ENCODE measurements at regions not wholly inside any gene's neighbourhood (a gene's known extent, or its start where the extent isn't known, plus 50 kb on each side); places are given as distances from the start of the nearest gene placed in this dataset.

GRCh38 chr7:54701982-54702381 lies 57.0 kb downstream of the SEC61G start:
- Histone ChIP-seq H3K9me3 (peaks cover 0 to 5% of the 10 kb centered on the region in 2 donors), H3K27ac (no peak overlapping the region), H3K4me3 (no peak overlapping the region), H3K27me3 (no peaks in the 10 kb centered on the region), H3K4me1 (no peaks in the 10 kb centered on the region), H3K36me3 (no peaks in the 10 kb centered on the region)
- intact Hi-C loops (cut with DNase I; ENCODE audit: low total_unique reads): no loop called here
- no peak for DNase-seq (ENCODE audit: low spot score in 2 of 2)
- TF ChIP-seq CTCF (IDR thresholded peaks at IDR 0.05) (no peak), POLR2A (IDR thresholded peaks at IDR 0.05) (no peak), POLR2AphosphoS5 (IDR thresholded peaks at IDR 0.05) (no peak)

- Histone ChIP-seq H3K27ac (no peak overlapping the region), H3K4me3 (no peak overlapping the region), H3K27me3 (no peaks in the 10 kb centered on the region), H3K4me1 (no peaks in the 10 kb centered on the region), H3K36me3 (no peaks in the 10 kb centered on the region), H3K9me3 (peaks cover 0 to 5% of the 10 kb centered on the region in 2 donors)
- TF ChIP-seq POLR2AphosphoS5 (IDR thresholded peaks at IDR 0.05) (no peak), POLR2A (IDR thresholded peaks at IDR 0.05) (no peak), CTCF (IDR thresholded peaks at IDR 0.05) (no peak)
- intact Hi-C loops (cut with DNase I; ENCODE audit: low total_unique reads): no loop called here
- DNase-seq (ENCODE audit: low spot score in 2 of 2): no peak
These were observed 59.3 kb downstream of the SEC61G start for GRCh38 chr7:54699715-54700114.

GRCh38 chr7:54697659-54698186 lies 61.3 kb downstream of the SEC61G start:
- no peak for TF ChIP-seq POLR2A (IDR thresholded peaks at IDR 0.05)
- no peak for TF ChIP-seq POLR2AphosphoS5 (IDR thresholded peaks at IDR 0.05)
- TF ChIP-seq CTCF (IDR thresholded peaks at IDR 0.05): no peak

GRCh38 chr7:54690892-54691291 lies 68.1 kb downstream of the SEC61G start:
- no peaks in the 10 kb centered on the region for H3K4me1 ChIP-seq
- no peaks in the 10 kb centered on the region for H3K36me3 ChIP-seq
- intact Hi-C loops (cut with DNase I; ENCODE audit: low total_unique reads): no loop called here
- no peak overlapping the region for H3K4me3 ChIP-seq
- TF ChIP-seq CTCF (IDR thresholded peaks at IDR 0.05): no peak
- TF ChIP-seq POLR2AphosphoS5 (IDR thresholded peaks at IDR 0.05): no peak
- TF ChIP-seq POLR2A (IDR thresholded peaks at IDR 0.05): no peak
- DNase-seq (ENCODE audit: low spot score in 2 of 2): no peak
- H3K9me3 ChIP-seq: no peaks in the 10 kb centered on the region
- H3K27me3 ChIP-seq: no peaks in the 10 kb centered on the region
- H3K27ac ChIP-seq: no peak overlapping the region

More at GRCh38 chr7:54697659-54698186, 61.3 kb downstream of the SEC61G start:
- intact Hi-C loops (cut with DNase I; ENCODE audit: low total_unique reads): no loop called here
- Histone ChIP-seq H3K4me1 (no peaks in the 10 kb centered on the region), H3K27me3 (no peaks in the 10 kb centered on the region), H3K9me3 (peaks cover 0 to 5% of the 10 kb centered on the region in 2 donors), H3K36me3 (no peaks in the 10 kb centered on the region), H3K27ac (no peak overlapping the region), H3K4me3 (no peak overlapping the region)
- no peak for DNase-seq (ENCODE audit: low spot score in 2 of 2)

- Histone ChIP-seq H3K27me3 (no peaks in the 10 kb centered on the region), H3K27ac (no peak overlapping the region), H3K4me1 (no peaks in the 10 kb centered on the region), H3K4me3 (no peak overlapping the region), H3K36me3 (no peaks in the 10 kb centered on the region), H3K9me3 (no peaks in the 10 kb centered on the region)
- intact Hi-C loops (cut with DNase I; ENCODE audit: low total_unique reads): no loop called here
- no peak for DNase-seq (ENCODE audit: low spot score in 2 of 2)
- TF ChIP-seq CTCF (IDR thresholded peaks at IDR 0.05) (no peak), POLR2A (IDR thresholded peaks at IDR 0.05) (no peak), POLR2AphosphoS5 (IDR thresholded peaks at IDR 0.05) (no peak)
These were observed 69.0 kb downstream of the SEC61G start for GRCh38 chr7:54690050-54690443.

Data from breast epithelium (tissue), 4 donors.